Uterus (tissue), 2 donors: ENCODE measurements at regions not wholly inside any gene's neighbourhood (a gene's known extent, or its start where the extent isn't known, plus 50 kb on each side); places are given as distances from the start of the nearest gene placed in this dataset.

Experiments
- CTCF ChIP-seq, 4 experiments: fragments of 200-600 bp in 2 of 4; fragments of 450-650 bp in 2 of 4; sonication (generic) in 2 of 4; IDR thresholded peaks; one replicate each; pipeline ENCODE4 v1.5.1; 2016 to 2019; ENCODE audit warnings: antibody characterized with exemption in 4 of 4, mild to moderate bottlenecking in 2 of 4, moderate library complexity in 1 of 4
- POLR2A ChIP-seq, 2 donors: fragments of 450-650 bp; IDR thresholded peaks; one replicate each; pipeline ENCODE4 v1.6.1; 2016; ENCODE audit warnings: antibody characterized with exemption in 2 of 2, mild to moderate bottlenecking in 1 of 2, moderate library complexity in 1 of 2

- TF ChIP-seq POLR2A (IDR thresholded peaks at IDR 0.05) = no peak
- TF ChIP-seq CTCF (IDR thresholded peaks at IDR 0.05) = no peak
These were observed 516.2 kb downstream of the DCDC2C start for GRCh38 chr2:4219571-4219970.
